WTC11 (cell line): ENCODE measurements at regions not wholly inside any gene's neighbourhood (a gene's known extent, or its start where the extent isn't known, plus 50 kb on each side); places are given as distances from the start of the nearest gene placed in this dataset.

Experiments used
- CBFB ChIP-seq: sonication (generic); formaldehyde crosslinking; IDR thresholded peaks from 2 replicates; pipeline ENCODE4 v1.8.1; 2022; ENCODE audit warnings: mild to moderate bottlenecking, low read depth, missing genetic modification reagents
- CTCF ChIP-seq: fragments of 200-600 bp; IDR thresholded peaks from 2 replicates; pipeline ENCODE4 v1.8.0; 2022; ENCODE audit warnings: antibody characterized with exemption
- ELF4 ChIP-seq: sonication (generic); formaldehyde crosslinking; IDR thresholded peaks from 2 replicates; pipeline ENCODE4 v1.8.1; 2022; ENCODE audit warnings: low read depth, mild to moderate bottlenecking, moderate library complexity, missing genetic modification reagents
- ESRRA ChIP-seq: sonication (generic); formaldehyde crosslinking; IDR thresholded peaks from 2 replicates; pipeline ENCODE4 v1.8.1; 2022; ENCODE audit warnings: mild to moderate bottlenecking, missing genetic modification reagents, borderline replicate concordance
- FOXP4 ChIP-seq: sonication (generic); formaldehyde crosslinking; IDR thresholded peaks from 2 replicates; pipeline ENCODE4 v1.8.0; 2022; ENCODE audit warnings: mild to moderate bottlenecking, missing genetic modification reagents
- KAT7 ChIP-seq: sonication (generic); formaldehyde crosslinking; IDR thresholded peaks from 2 replicates; pipeline ENCODE4 v1.8.1; 2023; ENCODE audit warnings: missing genetic modification reagents, mild to moderate bottlenecking, borderline replicate concordance
- NR2C2 ChIP-seq: sonication (generic); formaldehyde crosslinking; IDR thresholded peaks from 2 replicates; pipeline ENCODE4 v1.8.0; 2022; ENCODE audit warnings: mild to moderate bottlenecking, missing genetic modification reagents
- SP1 ChIP-seq: sonication (generic); formaldehyde crosslinking; conservative IDR thresholded peaks from 2 replicates; pipeline ENCODE4 v1.8.1; 2022; ENCODE audit warnings: missing genetic modification reagents
- ZSCAN18 ChIP-seq: fragments of 250-450 bp; sonication (Bioruptor Pico); IDR thresholded peaks from 2 replicates; pipeline ENCODE4 v2.1.2; 2022; ENCODE audit warnings: mild to moderate bottlenecking, moderate library complexity
- TF ChIP-seq, protein P1 (sequence below): sonication (generic); formaldehyde crosslinking; IDR thresholded peaks from 2 replicates; pipeline ENCODE4 v1.8.1; 2022; ENCODE audit warnings: low read depth, missing genetic modification reagents, borderline replicate concordance
- TF ChIP-seq, protein P2 (sequence below): sonication (generic); formaldehyde crosslinking; IDR thresholded peaks from 2 replicates; pipeline ENCODE4 v1.8.1; 2023; ENCODE audit warnings: mild to moderate bottlenecking, missing genetic modification reagents, moderate library complexity
- TF ChIP-seq, protein P3 (sequence below): sonication (generic); formaldehyde crosslinking; conservative IDR thresholded peaks from 2 replicates; pipeline ENCODE4 v1.8.1; 2022; ENCODE audit warnings: mild to moderate bottlenecking, missing genetic modification reagents

- TF ChIP-seq CTCF (no peak), CBFB (CRISPR knock-in tag) (no peak), ELF4 (no peak), ESRRA (CRISPR knock-in tag) (no peak), SP1 (CRISPR knock-in tag) (no peak), KAT7 (CRISPR knock-in tag) (no peak), NR2C2 (CRISPR knock-in tag) (no peak), FOXP4 (CRISPR knock-in tag) (no peak), ZSCAN18 (CRISPR knock-in tag) (no peak)
- TF ChIP-seq, protein P1, sequence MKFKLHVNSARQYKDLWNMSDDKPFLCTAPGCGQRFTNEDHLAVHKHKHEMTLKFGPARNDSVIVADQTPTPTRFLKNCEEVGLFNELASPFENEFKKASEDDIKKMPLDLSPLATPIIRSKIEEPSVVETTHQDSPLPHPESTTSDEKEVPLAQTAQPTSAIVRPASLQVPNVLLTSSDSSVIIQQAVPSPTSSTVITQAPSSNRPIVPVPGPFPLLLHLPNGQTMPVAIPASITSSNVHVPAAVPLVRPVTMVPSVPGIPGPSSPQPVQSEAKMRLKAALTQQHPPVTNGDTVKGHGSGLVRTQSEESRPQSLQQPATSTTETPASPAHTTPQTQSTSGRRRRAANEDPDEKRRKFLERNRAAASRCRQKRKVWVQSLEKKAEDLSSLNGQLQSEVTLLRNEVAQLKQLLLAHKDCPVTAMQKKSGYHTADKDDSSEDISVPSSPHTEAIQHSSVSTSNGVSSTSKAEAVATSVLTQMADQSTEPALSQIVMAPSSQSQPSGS (CRISPR knock-in tag), result no peak
- TF ChIP-seq, protein P2, sequence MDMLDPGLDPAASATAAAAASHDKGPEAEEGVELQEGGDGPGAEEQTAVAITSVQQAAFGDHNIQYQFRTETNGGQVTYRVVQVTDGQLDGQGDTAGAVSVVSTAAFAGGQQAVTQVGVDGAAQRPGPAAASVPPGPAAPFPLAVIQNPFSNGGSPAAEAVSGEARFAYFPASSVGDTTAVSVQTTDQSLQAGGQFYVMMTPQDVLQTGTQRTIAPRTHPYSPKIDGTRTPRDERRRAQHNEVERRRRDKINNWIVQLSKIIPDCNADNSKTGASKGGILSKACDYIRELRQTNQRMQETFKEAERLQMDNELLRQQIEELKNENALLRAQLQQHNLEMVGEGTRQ (CRISPR knock-in tag), result no peak
- TF ChIP-seq, protein P3, sequence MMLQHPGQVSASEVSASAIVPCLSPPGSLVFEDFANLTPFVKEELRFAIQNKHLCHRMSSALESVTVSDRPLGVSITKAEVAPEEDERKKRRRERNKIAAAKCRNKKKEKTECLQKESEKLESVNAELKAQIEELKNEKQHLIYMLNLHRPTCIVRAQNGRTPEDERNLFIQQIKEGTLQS (CRISPR knock-in tag), result no peak
These were observed 226.3 kb downstream of the DMRT2 start for GRCh38 chr9:1276474-1276873.
